Endothelial cell (in vitro differentiated cells): ENCODE measurements at regions not wholly inside any gene's neighbourhood (a gene's known extent, or its start where the extent isn't known, plus 50 kb on each side); places are given as distances from the start of the nearest gene placed in this dataset.

Experiments
- DNase-seq: peaks from one replicate; pipeline ENCODE4 v3.0.0; 2021; ENCODE audit warnings: low spot score
- H3K27ac Mint-ChIP-seq: one replicate; pipeline ENCODE4 v1.8.0; 2021; ENCODE audit warnings: mixed read lengths, inconsistent platforms; ENCODE audit not compliant: unreplicated experiment
- H3K27me3 Mint-ChIP-seq: one replicate; pipeline ENCODE4 v1.8.0; 2021; ENCODE audit warnings: mild to moderate bottlenecking, moderate library complexity, mixed read lengths, inconsistent platforms; ENCODE audit not compliant: unreplicated experiment
- H3K36me3 Mint-ChIP-seq: one replicate; pipeline ENCODE4 v1.8.0; 2021; ENCODE audit warnings: mild to moderate bottlenecking, low read depth, mixed read lengths, inconsistent platforms; ENCODE audit not compliant: unreplicated experiment
- H3K4me1 Mint-ChIP-seq: one replicate; pipeline ENCODE4 v1.8.0; 2021; ENCODE audit warnings: mild to moderate bottlenecking, mixed read lengths, inconsistent platforms; ENCODE audit not compliant: unreplicated experiment
- H3K4me3 Mint-ChIP-seq: one replicate; pipeline ENCODE4 v1.8.0; 2021; ENCODE audit warnings: mild to moderate bottlenecking, mixed read lengths, inconsistent platforms; ENCODE audit not compliant: unreplicated experiment
- H3K9me3 Mint-ChIP-seq: one replicate; pipeline ENCODE4 v1.8.0; 2021; ENCODE audit warnings: mixed read lengths, inconsistent platforms; ENCODE audit not compliant: unreplicated experiment
- CTCF ChIP-seq: fragments of 200-600 bp; sonication (generic); IDR thresholded peaks from one replicate; pipeline ENCODE4 v1.5.0; 2021; ENCODE audit warnings: antibody characterized with exemption; ENCODE audit not compliant: unreplicated experiment

- TF ChIP-seq CTCF: no peak
Observed at GRCh38 chr2:861655-862354, 88.8 kb upstream of the SNTG2 start.

GRCh38 chr2:860259-860855 lies 90.3 kb upstream of the SNTG2 start:
- H3K27me3 Mint-ChIP-seq: peaks cover 9% of the 10 kb centered on the region
- H3K36me3 Mint-ChIP-seq: peaks cover 6% of the 10 kb centered on the region
- no peaks in the 10 kb centered on the region for H3K9me3 Mint-ChIP-seq
- peaks cover 38% of the 10 kb centered on the region for H3K4me1 Mint-ChIP-seq
- TF ChIP-seq CTCF: no peak
- DNase-seq: no peak
- no peak overlapping the region for H3K4me3 Mint-ChIP-seq
- no peak overlapping the region for H3K27ac Mint-ChIP-seq

More at GRCh38 chr2:861655-862354, 88.8 kb upstream of the SNTG2 start:
- H3K4me3 Mint-ChIP-seq: no peak overlapping the region
- H3K4me1 Mint-ChIP-seq: peaks cover 37% of the 10 kb centered on the region
- no peak overlapping the region for H3K27ac Mint-ChIP-seq
- H3K27me3 Mint-ChIP-seq: peaks cover 9% of the 10 kb centered on the region
- no peaks in the 10 kb centered on the region for H3K9me3 Mint-ChIP-seq
- DNase-seq: no peak
- no peaks in the 10 kb centered on the region for H3K36me3 Mint-ChIP-seq

- H3K4me3 Mint-ChIP-seq: no peak overlapping the region
- no peak for TF ChIP-seq CTCF
- H3K27me3 Mint-ChIP-seq: peaks cover 9% of the 10 kb centered on the region
- H3K27ac Mint-ChIP-seq: peak overlapping the region; percentile 65
- H3K9me3 Mint-ChIP-seq: no peaks in the 10 kb centered on the region
- no peak for DNase-seq
- H3K36me3 Mint-ChIP-seq: peaks cover 18% of the 10 kb centered on the region
- peaks cover 43% of the 10 kb centered on the region for H3K4me1 Mint-ChIP-seq
Observed at GRCh38 chr2:858646-859045, 92.0 kb upstream of the SNTG2 start.

- H3K4me3 Mint-ChIP-seq: no peak overlapping the region
- H3K4me1 Mint-ChIP-seq: peaks cover 38% of the 10 kb centered on the region
- H3K27ac Mint-ChIP-seq: peak overlapping the region; percentile 61
- H3K27me3 Mint-ChIP-seq: peaks cover 9% of the 10 kb centered on the region
- no peaks in the 10 kb centered on the region for H3K9me3 Mint-ChIP-seq
- TF ChIP-seq CTCF: no peak
- DNase-seq: no peak
- H3K36me3 Mint-ChIP-seq: peaks cover 18% of the 10 kb centered on the region
Observed at GRCh38 chr2:857937-858336, 92.7 kb upstream of the SNTG2 start.

- H3K36me3 Mint-ChIP-seq: peaks cover 18% of the 10 kb centered on the region
- H3K4me1 Mint-ChIP-seq: peaks cover 35% of the 10 kb centered on the region
- DNase-seq: no peak
- no peaks in the 10 kb centered on the region for H3K9me3 Mint-ChIP-seq
- no peak overlapping the region for H3K4me3 Mint-ChIP-seq
- H3K27me3 Mint-ChIP-seq: peaks cover 6% of the 10 kb centered on the region
- TF ChIP-seq CTCF: no peak
- H3K27ac Mint-ChIP-seq: no peak overlapping the region
Observed at GRCh38 chr2:857081-857480, 93.6 kb upstream of the SNTG2 start.
